ENCODE measurements at regions not wholly inside any gene's neighbourhood (a gene's known extent, or its start where the extent isn't known, plus 50 kb on each side); places are given as distances from the start of the nearest gene placed in this dataset.

DNA sequence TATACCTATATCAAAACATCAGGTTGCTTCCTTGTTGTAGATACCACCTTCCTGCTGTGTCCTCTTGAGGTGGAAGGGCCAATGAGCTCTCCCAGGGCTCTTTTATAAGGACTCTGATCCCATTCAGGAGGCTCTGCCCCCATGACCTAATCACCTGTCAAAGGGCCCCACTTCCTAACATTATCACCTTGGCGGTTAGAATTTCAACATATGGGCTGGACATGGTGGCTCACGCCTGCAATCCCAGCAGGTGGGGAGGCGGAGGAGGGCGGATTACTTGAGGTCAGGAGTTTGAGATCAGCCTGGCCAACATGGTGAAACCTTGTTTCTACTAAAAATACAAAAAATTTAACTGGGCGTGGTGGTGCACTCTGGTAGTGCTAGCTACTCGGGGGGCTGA is 86.4 kb downstream of the HAPSTR1 start:
- no peak overlapping the region for H2BK15ac ChIP-seq (ENCODE audit: low read length)
- H3K4ac ChIP-seq (ENCODE audit: low read length): no peak overlapping the region
- H3K9ac ChIP-seq (ENCODE audit: low read depth, low read length, poor library complexity): no peak overlapping the region
- no peaks in the 10 kb centered on the region for H3K27me3 ChIP-seq (ENCODE audit: control insufficient read depth in 3 of 3, insufficient read depth in 3 of 3, low read depth in 1 of 3, low read length in 3 of 3)
- no peak overlapping the region for H4K8ac ChIP-seq (ENCODE audit: low read depth, low read length)
- WGBS, 2 donors (ENCODE audit: extremely low coverage in 2 of 2, insufficient read length in 2 of 2, insufficient replicate concordance in 1 of 2): no CpG with 5 or more reads among the region's 6 CpGs
- H3K36me3 ChIP-seq (replicated peaks in 1 of 2; ENCODE audit: control insufficient read depth in 2 of 2, insufficient read depth in 2 of 2, low read length in 2 of 2): no peaks in the 10 kb centered on the region
- H2AK5ac ChIP-seq (ENCODE audit: low read depth, low read length): no peak overlapping the region
- no peaks in the 10 kb centered on the region for H3K9me3 ChIP-seq (replicated peaks in 1 of 2; ENCODE audit: control insufficient read depth in 2 of 2, insufficient read depth in 1 of 2, low read depth in 1 of 2, low read length in 2 of 2)
- no peak overlapping the region for H2BK12ac ChIP-seq (ENCODE audit: low read length)
- no peaks in the 10 kb centered on the region for H3K4me1 ChIP-seq (ENCODE audit: control insufficient read depth in 2 of 2, insufficient read depth in 1 of 2, low read depth in 1 of 2, low read length in 2 of 2)
- H3K14ac ChIP-seq (ENCODE audit: low read length): no peak overlapping the region
- H3K23ac ChIP-seq (ENCODE audit: low read depth, low read length, poor library complexity): no peak overlapping the region
- no peak overlapping the region for H2BK5ac ChIP-seq (ENCODE audit: low read length)
- H3K79me1 ChIP-seq (ENCODE audit: low read depth, low read length): no peaks in the 10 kb centered on the region
- no peak overlapping the region for H2BK120ac ChIP-seq (ENCODE audit: low read depth, low read length)
- no peak overlapping the region for H3K4me3 ChIP-seq (ENCODE audit: low read length in 2 of 2)
- no peak overlapping the region for H3K18ac ChIP-seq (ENCODE audit: low read length)
- no peak for DNase-seq (ENCODE audit: low spot score)
- H3K4me2 ChIP-seq (ENCODE audit: insufficient read depth, low read length, poor library complexity, severe bottlenecking): no peak overlapping the region
- no peak overlapping the region for H3K27ac ChIP-seq (replicated peaks; ENCODE audit: low read length)
- no peak overlapping the region for H4K91ac ChIP-seq (ENCODE audit: low read depth, low read length, poor library complexity)
- H2AFZ ChIP-seq (ENCODE audit: low read length): no peak overlapping the region

DNA sequence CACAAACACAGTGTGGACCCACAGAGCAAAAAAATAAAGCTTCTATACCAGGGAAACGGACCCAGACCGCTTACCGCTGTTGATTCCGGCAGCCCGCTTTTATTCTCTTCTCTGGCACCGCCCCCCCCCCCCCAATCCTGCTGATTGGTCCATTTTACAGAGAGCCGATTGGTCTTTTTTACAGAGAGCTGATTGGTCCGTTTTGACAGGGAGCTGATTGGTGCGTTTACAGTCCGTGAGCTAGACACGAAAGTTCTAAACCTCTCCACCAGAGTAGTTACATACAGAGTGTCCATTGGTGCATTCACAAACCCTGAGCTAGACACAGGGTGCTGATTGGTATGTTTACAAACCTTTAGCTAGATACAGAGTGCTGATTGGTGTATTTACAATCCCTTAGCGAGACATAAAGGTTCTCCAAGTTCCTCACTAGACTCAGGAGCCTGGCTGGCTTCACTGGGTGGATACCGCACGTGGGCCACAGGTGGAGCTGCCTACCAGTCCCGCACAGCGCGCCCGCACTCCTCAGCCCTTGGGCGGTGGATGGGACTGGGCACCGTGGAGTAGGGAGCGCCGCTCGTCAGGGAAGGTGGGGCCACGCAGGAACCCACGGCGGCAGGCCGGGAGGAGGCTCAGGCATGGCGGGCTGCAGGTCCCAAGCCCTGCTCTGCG is 92.4 kb downstream of the HAPSTR1 start:
- Histone ChIP-seq H3K27me3 (ENCODE audit: control insufficient read depth in 3 of 3, insufficient read depth in 3 of 3, low read depth in 1 of 3, low read length in 3 of 3) (no peaks in the 10 kb centered on the region), H3K9me3 (replicated peaks in 1 of 2; ENCODE audit: control insufficient read depth in 2 of 2, insufficient read depth in 1 of 2, low read depth in 1 of 2, low read length in 2 of 2) (no peaks in the 10 kb centered on the region), H2BK15ac (ENCODE audit: low read length) (no peak overlapping the region), H3K4ac (ENCODE audit: low read length) (no peak overlapping the region), H3K23ac (ENCODE audit: low read depth, low read length, poor library complexity) (no peak overlapping the region), H4K91ac (ENCODE audit: low read depth, low read length, poor library complexity) (no peak overlapping the region), H2AK5ac (ENCODE audit: low read depth, low read length) (no peak overlapping the region), H3K14ac (ENCODE audit: low read length) (no peak overlapping the region), H3K18ac (ENCODE audit: low read length) (no peak overlapping the region), H3K79me1 (ENCODE audit: low read depth, low read length) (no peaks in the 10 kb centered on the region), H3K27ac (replicated peaks; ENCODE audit: low read length) (no peak overlapping the region), H2BK12ac (ENCODE audit: low read length) (no peak overlapping the region), H3K36me3 (replicated peaks in 1 of 2; ENCODE audit: control insufficient read depth in 2 of 2, insufficient read depth in 2 of 2, low read length in 2 of 2) (no peaks in the 10 kb centered on the region), H3K4me1 (ENCODE audit: control insufficient read depth in 2 of 2, insufficient read depth in 1 of 2, low read depth in 1 of 2, low read length in 2 of 2) (no peaks in the 10 kb centered on the region), H2BK120ac (ENCODE audit: low read depth, low read length) (no peak overlapping the region), H3K4me2 (ENCODE audit: insufficient read depth, low read length, poor library complexity, severe bottlenecking) (no peak overlapping the region), H4K8ac (ENCODE audit: low read depth, low read length) (no peak overlapping the region), H2AFZ (ENCODE audit: low read length) (no peak overlapping the region), H3K4me3 (ENCODE audit: low read length in 2 of 2) (no peak overlapping the region), H3K9ac (ENCODE audit: low read depth, low read length, poor library complexity) (no peak overlapping the region), H2BK5ac (ENCODE audit: low read length) (no peak overlapping the region)
- WGBS, 2 donors (ENCODE audit: extremely low coverage in 2 of 2, insufficient read length in 2 of 2, insufficient replicate concordance in 1 of 2): no CpG with 5 or more reads among the region's 29 CpGs
- DNase-seq (ENCODE audit: low spot score): no peak

DNA sequence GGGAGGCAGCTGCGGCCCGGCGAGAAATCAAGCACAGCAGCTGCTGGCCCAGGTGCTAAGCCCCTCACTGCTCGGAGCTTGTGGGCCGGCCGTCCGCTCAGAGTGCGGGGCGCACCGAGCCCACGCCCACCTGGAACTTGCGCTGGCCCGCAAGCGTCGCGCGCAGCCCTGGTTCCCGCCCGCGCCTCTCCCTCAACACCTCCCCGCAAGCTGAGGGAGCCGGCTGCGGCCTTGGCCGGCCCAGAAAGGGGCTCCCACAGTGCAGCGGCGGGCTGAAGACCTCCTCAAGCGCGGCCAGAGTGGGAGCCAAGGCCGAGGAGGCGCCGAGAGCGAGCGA is 92.9 kb downstream of the HAPSTR1 start:
- Histone ChIP-seq H3K79me1 (ENCODE audit: low read depth, low read length) (no peaks in the 10 kb centered on the region), H3K36me3 (replicated peaks in 1 of 2; ENCODE audit: control insufficient read depth in 2 of 2, insufficient read depth in 2 of 2, low read length in 2 of 2) (no peaks in the 10 kb centered on the region), H4K91ac (ENCODE audit: low read depth, low read length, poor library complexity) (no peak overlapping the region), H3K4me2 (ENCODE audit: insufficient read depth, low read length, poor library complexity, severe bottlenecking) (no peak overlapping the region), H2BK5ac (ENCODE audit: low read length) (no peak overlapping the region), H3K27me3 (ENCODE audit: control insufficient read depth in 3 of 3, insufficient read depth in 3 of 3, low read depth in 1 of 3, low read length in 3 of 3) (no peaks in the 10 kb centered on the region), H2BK12ac (ENCODE audit: low read length) (no peak overlapping the region), H2AK5ac (ENCODE audit: low read depth, low read length) (no peak overlapping the region), H2AFZ (ENCODE audit: low read length) (no peak overlapping the region), H3K4me3 (ENCODE audit: low read length in 2 of 2) (no peak overlapping the region), H3K14ac (ENCODE audit: low read length) (no peak overlapping the region), H3K4me1 (ENCODE audit: control insufficient read depth in 2 of 2, insufficient read depth in 1 of 2, low read depth in 1 of 2, low read length in 2 of 2) (no peaks in the 10 kb centered on the region), H3K27ac (replicated peaks; ENCODE audit: low read length) (no peak overlapping the region), H4K8ac (ENCODE audit: low read depth, low read length) (no peak overlapping the region), H3K9me3 (replicated peaks in 1 of 2; ENCODE audit: control insufficient read depth in 2 of 2, insufficient read depth in 1 of 2, low read depth in 1 of 2, low read length in 2 of 2) (no peaks in the 10 kb centered on the region), H3K9ac (ENCODE audit: low read depth, low read length, poor library complexity) (no peak overlapping the region), H3K4ac (ENCODE audit: low read length) (no peak overlapping the region), H3K23ac (ENCODE audit: low read depth, low read length, poor library complexity) (no peak overlapping the region), H3K18ac (ENCODE audit: low read length) (no peak overlapping the region), H2BK15ac (ENCODE audit: low read length) (no peak overlapping the region), H2BK120ac (ENCODE audit: low read depth, low read length) (no peak overlapping the region)
- DNase-seq (ENCODE audit: low spot score): no peak
- WGBS, 2 donors (ENCODE audit: extremely low coverage in 2 of 2, insufficient read length in 2 of 2, insufficient replicate concordance in 1 of 2): no CpG with 5 or more reads among the region's 33 CpGs

DNA sequence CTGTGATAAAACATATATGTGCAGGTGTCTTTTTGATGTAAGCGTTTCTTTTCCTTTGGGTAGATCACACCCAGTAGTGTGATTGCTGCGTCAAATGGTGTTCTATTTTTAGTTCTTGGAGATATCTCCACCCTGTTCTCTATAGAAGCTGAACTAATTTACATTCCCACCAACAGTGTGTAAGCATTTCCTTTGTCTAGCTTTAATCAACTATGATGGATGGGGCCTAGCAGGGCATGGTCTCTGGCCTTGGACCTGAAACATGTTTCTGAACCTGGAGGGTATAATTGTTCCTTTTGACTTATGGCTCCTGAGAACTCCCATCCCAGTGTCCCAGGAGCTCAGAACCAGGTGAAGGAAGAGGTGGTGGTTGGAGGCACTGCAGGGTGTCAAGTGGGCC is 93.9 kb downstream of the HAPSTR1 start:
- H3K36me3 ChIP-seq (replicated peaks in 1 of 2; ENCODE audit: control insufficient read depth in 2 of 2, insufficient read depth in 2 of 2, low read length in 2 of 2): no peaks in the 10 kb centered on the region
- H3K27ac ChIP-seq (replicated peaks; ENCODE audit: low read length): no peak overlapping the region
- H2AFZ ChIP-seq (ENCODE audit: low read length): no peak overlapping the region
- whole genome bisulfite sequencing, 2 donors (ENCODE audit: extremely low coverage in 2 of 2, insufficient read length in 2 of 2, insufficient replicate concordance in 1 of 2): no CpG with 5 or more reads among the region's 2 CpGs
- no peak overlapping the region for H3K4me2 ChIP-seq (ENCODE audit: insufficient read depth, low read length, poor library complexity, severe bottlenecking)
- no peak overlapping the region for H3K9ac ChIP-seq (ENCODE audit: low read depth, low read length, poor library complexity)
- H3K23ac ChIP-seq (ENCODE audit: low read depth, low read length, poor library complexity): no peak overlapping the region
- no peaks in the 10 kb centered on the region for H3K27me3 ChIP-seq (ENCODE audit: control insufficient read depth in 3 of 3, insufficient read depth in 3 of 3, low read depth in 1 of 3, low read length in 3 of 3)
- no peaks in the 10 kb centered on the region for H3K9me3 ChIP-seq (replicated peaks in 1 of 2; ENCODE audit: control insufficient read depth in 2 of 2, insufficient read depth in 1 of 2, low read depth in 1 of 2, low read length in 2 of 2)
- H2BK12ac ChIP-seq (ENCODE audit: low read length): no peak overlapping the region
- H4K91ac ChIP-seq (ENCODE audit: low read depth, low read length, poor library complexity): no peak overlapping the region
- H3K14ac ChIP-seq (ENCODE audit: low read length): no peak overlapping the region
- no peak overlapping the region for H3K4ac ChIP-seq (ENCODE audit: low read length)
- H4K8ac ChIP-seq (ENCODE audit: low read depth, low read length): no peak overlapping the region
- H2BK120ac ChIP-seq (ENCODE audit: low read depth, low read length): no peak overlapping the region
- no peaks in the 10 kb centered on the region for H3K79me1 ChIP-seq (ENCODE audit: low read depth, low read length)
- no peak overlapping the region for H3K18ac ChIP-seq (ENCODE audit: low read length)
- H2AK5ac ChIP-seq (ENCODE audit: low read depth, low read length): no peak overlapping the region
- no peak for DNase-seq (ENCODE audit: low spot score)
- H2BK5ac ChIP-seq (ENCODE audit: low read length): no peak overlapping the region
- H2BK15ac ChIP-seq (ENCODE audit: low read length): no peak overlapping the region
- no peak overlapping the region for H3K4me3 ChIP-seq (ENCODE audit: low read length in 2 of 2)
- H3K4me1 ChIP-seq (ENCODE audit: control insufficient read depth in 2 of 2, insufficient read depth in 1 of 2, low read depth in 1 of 2, low read length in 2 of 2): no peaks in the 10 kb centered on the region

All from neuronal stem cell (in vitro differentiated cells).